Cardiac septum (tissue), 1 donor: ENCODE measurements at regions not wholly inside any gene's neighbourhood (a gene's known extent, or its start where the extent isn't known, plus 50 kb on each side); places are given as distances from the start of the nearest gene placed in this dataset.
"Not testable (repeated sequence)": the region's sequence is repeated elsewhere in the genome, so short reads cannot be mapped to it uniquely, and the experiment has no call there.

Experiments used
- DNase-seq: peaks from one replicate; pipeline ENCODE4 v3.0.0-alpha.2; 2020; ENCODE audit warnings: low spot score
- intact Hi-C: fragments of 100-400 bp; cut with DNase I; formaldehyde crosslinking; loops from one replicate; pipeline ENCODE4 v1.14.0; 2022
- donor health status: DM: no; HTN: no; CAD: no.

DNA sequence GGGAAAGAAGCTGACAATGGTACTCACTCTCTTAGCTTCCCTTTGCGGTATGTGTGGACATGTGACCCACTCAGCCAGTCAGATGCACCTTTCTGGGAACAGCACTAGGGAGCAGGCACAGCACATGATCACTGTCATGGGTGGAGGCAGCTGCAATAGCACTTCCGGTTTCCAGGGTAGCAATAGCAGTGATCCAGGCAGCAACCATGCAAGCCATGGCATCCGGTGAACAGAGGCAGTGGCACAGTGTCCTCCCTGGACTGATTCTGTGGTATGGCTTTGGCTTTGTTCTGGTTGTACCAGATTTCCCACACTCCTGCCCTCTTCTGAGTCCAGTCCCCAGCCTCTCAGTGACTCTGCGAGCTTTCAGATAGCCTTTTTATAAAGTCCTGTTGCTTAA lies 86.8 kb upstream of the NAMPT start:
- intact Hi-C loops: no loop called here
- DNase-seq: no peak

DNA sequence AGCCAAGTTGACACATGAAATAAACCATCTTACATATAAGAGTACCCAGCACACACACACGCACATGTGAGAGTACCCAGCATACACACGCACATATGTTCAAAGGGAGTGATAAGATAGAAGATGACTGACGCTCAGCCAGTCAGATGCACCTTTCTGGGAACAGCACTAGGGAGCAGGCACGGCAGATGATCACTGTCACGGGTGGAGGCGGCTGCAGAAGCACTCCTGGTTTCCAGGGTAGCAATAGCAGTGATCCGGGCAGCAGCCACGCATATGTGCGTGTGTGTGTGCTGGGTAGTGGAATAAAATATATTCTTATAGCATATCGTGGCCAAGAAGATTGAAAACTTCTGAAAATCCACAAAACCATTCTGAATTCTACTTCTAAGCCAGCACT lies 85.8 kb upstream of the NAMPT start:
- intact Hi-C loops: no loop called here

GRCh38 chr7:106369816-106370215 lies 85.0 kb upstream of the NAMPT start:
- intact Hi-C loops: no loop called here
- no peak for DNase-seq

More for the DNA sequence above, 85.8 kb upstream of the NAMPT start:
- DNase-seq: no peak

DNA sequence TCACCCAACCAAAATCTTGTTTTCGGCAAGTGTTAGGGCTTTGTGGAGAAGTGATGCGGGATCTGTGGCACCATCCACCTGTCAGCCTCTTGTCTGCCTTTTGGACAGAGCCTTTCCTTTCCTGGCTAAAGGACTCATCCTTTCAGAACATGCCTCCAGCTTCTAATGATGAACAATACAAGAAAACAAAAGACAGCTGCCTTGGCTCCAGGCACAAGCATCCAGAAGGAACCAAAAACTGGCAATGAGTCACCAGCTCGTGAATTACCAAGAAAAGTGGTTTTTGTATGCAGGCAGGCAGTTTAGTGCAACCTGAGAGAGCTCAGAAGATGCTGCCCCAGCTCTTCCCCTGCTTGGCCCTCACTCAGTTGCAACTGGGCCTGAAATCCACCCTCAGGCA lies 84.6 kb upstream of the NAMPT start:
- intact Hi-C loops: no loop called here
- no peak for DNase-seq

GRCh38 chr7:106367664-106368063 lies 82.9 kb upstream of the NAMPT start:
- intact Hi-C loops: no loop called here
- no peak for DNase-seq

GRCh38 chr7:106367018-106367420 lies 82.2 kb upstream of the NAMPT start:
- intact Hi-C loops: no loop called here
- no peak for DNase-seq

DNA sequence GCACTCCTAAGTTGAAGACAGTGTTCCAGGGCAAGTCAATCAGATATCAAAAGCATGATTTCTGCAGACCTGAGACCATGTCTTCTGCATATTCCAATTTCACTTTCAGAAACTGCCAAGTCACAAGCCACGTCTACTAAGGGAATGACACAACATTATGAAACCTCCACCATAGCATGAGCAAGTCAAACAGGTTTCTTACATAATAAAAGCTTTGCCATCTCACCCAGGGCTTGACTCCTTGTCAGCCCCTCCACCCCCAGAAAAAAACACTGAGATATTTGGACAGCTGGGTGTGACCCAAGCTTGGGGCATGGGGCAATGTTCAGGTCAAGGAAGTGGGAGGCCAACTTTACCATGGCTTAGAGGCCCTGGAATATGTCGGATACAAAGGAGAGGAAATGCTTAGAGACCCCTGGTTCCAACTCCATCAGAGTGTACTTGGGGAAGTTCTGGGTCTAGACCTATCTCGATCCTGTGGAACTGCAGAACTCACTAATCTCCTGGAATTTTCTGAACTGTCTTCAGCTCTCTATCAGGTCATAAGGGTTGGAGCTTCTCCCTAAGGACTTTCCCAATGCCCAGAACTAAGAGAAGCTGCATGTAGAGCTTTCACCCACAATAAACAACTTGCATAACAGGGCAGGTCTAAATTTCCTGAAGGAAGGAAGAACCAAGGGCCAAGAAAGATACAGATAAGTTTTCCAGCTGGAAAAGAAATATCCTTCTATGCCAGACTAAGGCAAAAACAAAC lies 80.6 kb upstream of the NAMPT start:
- peak; percentile 81 for DNase-seq
- intact Hi-C loops: no loop called here

GRCh38 chr7:106362507-106362906 lies 77.7 kb upstream of the NAMPT start:
- DNase-seq, intact Hi-C loops: not testable (repeated sequence)

DNA sequence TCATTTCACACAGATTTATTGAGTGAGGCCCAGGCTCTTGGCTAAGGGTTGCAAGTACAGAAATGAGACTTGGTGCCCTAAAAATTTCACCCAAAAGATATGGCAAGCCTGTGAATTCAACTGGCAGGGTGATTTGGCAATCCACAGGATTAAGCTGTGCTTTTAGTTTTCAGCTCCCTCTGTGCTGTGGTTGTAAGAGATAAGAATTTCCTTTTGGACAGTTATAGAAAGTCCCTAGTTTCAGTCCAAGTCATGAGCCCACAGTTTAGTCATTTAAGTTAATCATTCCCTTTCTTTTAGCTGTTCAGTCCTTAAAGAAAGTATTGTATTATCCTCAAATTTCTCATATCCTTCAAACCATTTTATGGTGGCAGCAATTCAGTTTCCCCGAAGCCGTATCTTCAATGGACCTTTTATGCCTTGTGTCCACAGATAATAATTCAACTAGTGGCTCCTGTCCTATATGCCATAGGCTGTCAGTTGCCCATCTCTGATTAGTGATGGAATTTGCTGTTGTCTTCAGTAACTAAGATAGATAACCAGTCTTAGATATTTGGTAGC lies 73.4 kb upstream of the NAMPT start:
- DNase-seq: no peak
- intact Hi-C loops: no loop called here

GRCh38 chr7:106357675-106358074 lies 72.9 kb upstream of the NAMPT start:
- DNase-seq: no peak
- intact Hi-C loops: no loop called here

- no peak for DNase-seq
- intact Hi-C loops: no loop called here
These were observed 70.0 kb upstream of the NAMPT start for GRCh38 chr7:106354822-106355221.

DNA sequence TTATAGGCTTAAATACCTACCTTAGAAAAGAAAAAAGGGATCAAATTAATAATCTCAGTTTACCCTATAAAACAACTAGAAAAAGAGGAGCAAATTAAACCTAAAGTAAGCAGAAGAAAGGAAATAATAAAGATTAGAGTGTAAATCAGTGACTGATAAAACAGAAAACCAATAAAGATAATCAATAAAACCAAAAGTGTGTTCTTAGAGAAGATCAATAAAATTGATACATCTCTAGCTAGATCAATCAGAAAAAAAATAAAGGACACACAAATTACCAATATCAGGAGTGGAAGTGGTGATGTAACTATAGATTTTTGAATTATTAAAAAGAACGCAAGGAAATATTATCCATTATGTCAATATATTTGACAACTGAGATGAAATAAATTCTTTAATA lies 69.2 kb upstream of the NAMPT start:
- no peak for DNase-seq
- intact Hi-C loops: no loop called here

DNA sequence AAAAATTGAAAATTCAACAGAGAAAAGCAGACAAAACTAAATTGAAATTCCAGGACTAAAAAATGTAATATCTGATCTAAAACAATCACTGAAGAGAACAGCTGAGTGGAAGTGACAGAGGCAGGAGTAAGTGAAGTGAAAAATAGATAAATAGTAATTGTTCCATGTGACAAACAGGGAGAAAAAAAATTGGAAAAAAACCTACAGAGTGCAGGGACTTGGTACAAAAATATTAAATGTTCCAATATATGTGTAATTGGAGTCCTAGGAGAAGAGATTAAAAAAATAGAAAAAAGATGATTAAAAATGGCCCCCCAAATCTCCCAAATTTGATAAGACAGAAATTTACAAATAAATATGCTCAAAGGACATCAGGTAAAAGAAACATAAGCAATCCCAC lies 63.4 kb upstream of the NAMPT start:
- intact Hi-C loops: no loop called here

DNA sequence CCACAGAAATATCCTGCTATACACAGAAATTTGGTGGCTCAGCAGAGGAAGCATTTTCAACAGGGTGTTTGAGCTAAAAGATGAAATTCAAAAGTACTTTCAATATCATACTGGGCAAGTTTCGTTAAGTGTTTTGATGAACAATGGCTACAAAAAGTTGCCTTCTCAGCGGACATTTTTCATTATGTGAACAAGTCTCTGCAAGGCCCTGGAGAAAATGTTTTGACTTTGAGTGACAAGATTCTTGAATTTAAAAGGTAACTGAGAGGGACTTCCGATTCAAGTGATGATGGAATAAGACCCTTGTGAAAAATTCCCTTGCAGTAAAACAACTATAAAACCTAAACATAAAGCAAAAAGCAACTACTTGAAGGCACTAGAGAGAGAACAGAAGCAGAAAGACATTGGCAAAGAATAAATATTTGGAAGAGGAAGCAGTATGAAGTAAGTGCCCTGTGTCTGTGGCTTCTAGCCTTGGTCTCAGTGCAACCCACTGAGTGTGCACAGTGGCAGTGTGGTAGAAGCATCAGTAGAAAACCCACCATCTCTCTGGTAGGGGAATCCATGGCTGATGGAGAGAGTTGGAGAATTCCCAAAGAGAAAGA lies 62.5 kb upstream of the NAMPT start:
- no peak for DNase-seq
- intact Hi-C loops: no loop called here

More for the DNA sequence above, 63.4 kb upstream of the NAMPT start:
- no peak for DNase-seq

DNA sequence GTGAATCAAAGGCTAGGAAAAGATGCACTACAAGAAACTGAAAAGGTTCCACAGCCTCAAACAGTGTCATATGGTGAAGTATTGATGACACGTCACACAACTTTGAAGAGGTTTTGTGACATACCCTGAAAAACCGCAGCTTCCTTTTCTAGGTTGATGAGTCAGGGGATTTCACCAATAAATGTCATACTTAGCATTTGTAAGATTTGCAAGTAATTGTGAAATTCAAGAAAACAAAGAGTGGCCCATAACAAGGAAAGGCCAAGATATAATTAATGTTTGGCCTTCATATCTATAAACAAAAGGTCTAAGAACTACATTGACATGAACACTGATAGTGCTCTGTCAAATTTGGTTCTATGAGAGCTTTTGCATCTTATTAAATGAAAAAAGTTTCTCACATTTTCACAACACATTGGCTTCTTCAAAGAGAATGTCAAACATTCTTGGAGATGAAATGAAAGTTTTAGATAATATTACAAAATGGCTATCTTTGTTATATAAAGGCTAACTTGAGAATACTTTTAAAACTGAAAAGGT lies 62.0 kb upstream of the NAMPT start:
- DNase-seq: no peak
- intact Hi-C loops: no loop called here

DNA sequence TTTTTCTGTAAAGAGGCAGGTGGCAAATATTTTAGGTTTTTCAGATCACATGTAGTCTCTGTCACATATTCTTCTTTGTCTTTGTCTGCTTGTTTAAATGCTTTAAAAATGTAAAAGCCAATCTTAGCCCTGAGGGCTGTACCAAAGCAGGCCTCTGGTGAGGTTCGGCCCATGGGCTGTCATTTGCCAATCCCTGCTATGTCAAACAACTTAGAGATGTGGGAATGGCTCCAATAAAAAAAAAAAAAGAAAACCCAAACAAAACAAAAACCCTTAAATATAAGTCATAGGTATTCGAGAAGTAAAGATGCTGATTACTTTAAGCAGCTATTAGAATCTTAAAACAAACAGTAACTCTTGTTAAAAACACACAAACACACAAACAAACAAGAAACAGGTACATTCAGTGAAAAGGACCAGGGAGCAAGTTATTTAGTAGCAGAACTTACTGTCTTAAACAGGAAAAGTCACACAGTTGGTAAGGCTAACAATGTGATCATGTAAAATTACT lies 61.4 kb upstream of the NAMPT start:
- no peak for DNase-seq
- intact Hi-C loops: no loop called here

GRCh38 chr7:106345421-106346166 lies 60.8 kb upstream of the NAMPT start:
- intact Hi-C loops: no loop called here
- DNase-seq: no peak

DNA sequence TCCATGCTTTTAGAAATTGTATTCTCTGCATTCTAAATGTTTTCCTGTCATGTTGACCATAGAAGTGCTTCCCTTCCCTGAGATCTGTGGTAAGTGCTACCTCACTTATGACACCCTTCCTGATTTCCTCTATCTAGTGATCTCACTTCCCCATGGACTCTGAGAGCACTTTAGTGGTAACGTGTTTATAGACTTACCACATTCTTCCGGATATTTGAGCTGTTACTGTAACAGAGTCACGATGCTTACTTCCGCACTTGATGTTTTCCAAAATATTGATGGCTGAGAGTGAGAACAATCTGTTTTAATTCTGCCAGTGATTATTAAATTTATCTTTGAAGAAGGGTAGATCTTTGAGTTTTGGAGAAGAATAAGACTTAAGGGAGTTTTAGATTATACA lies 60.1 kb upstream of the NAMPT start:
- DNase-seq: no peak
- intact Hi-C loops: no loop called here

DNA sequence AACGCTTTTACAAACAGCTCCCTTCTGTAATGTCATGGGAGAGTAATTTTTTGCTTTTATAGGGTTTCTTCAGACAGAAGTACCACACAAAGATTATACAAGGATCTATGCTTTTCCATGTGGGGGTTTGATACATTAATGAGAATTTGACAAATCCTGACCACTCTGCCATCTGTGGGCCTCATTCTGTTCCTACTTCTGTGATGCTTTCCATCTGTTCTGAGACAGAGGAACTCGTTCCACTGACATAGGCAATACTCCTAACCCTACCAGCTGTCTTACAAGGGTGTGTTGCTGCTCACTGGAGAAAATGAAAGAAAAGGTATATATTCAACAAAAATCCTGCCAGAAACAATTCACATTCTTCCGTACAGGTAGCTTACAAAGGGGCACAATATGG lies 59.4 kb upstream of the NAMPT start:
- intact Hi-C loops: no loop called here
- no peak for DNase-seq

DNA sequence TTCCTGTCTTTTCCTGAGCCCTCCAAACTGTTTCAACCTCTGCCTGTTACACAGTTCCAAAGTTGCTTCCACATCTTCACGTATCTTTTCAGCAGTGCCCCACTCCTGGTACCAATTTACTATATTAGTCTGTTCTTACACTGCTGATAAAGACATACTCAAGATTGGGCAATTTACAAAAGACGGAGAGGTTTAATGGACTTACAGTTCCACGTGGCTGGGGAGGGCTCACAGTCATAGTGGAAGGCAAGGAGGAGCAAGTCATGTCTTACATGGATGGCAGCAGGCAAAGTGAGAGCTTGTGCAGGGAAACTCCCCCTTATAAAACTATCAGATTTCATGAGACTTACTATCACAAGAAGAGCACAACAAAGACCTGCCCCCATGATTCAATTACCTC lies 57.3 kb upstream of the NAMPT start:
- DNase-seq, intact Hi-C loops: not testable (repeated sequence)
